ENCODE measurements at regions not wholly inside any gene's neighbourhood (a gene's known extent, or its start where the extent isn't known, plus 50 kb on each side); places are given as distances from the start of the nearest gene placed in this dataset.

- no peak overlapping the region for H3K27ac ChIP-seq
- H3K4me3 ChIP-seq: no peak overlapping the region
- no peak for TF ChIP-seq CTCF (IDR thresholded peaks at IDR 0.05)
- no peak for TF ChIP-seq POLR2A (IDR thresholded peaks at IDR 0.05)
- no peaks in the 10 kb centered on the region for H3K36me3 ChIP-seq
- no peak for DNase-seq
- H3K4me1 ChIP-seq: no peaks in the 10 kb centered on the region
- no peaks in the 10 kb centered on the region for H3K27me3 ChIP-seq
- H3K9me3 ChIP-seq: no peaks in the 10 kb centered on the region
These were observed 835.6 kb downstream of the PCDH17 start for GRCh38 chr13:58467176-58467575.

- Histone ChIP-seq H3K27ac (no peak overlapping the region), H3K36me3 (no peaks in the 10 kb centered on the region), H3K4me1 (no peaks in the 10 kb centered on the region), H3K9me3 (no peaks in the 10 kb centered on the region), H3K4me3 (no peak overlapping the region), H3K27me3 (no peaks in the 10 kb centered on the region)
- no peak for TF ChIP-seq CTCF (IDR thresholded peaks at IDR 0.05)
- TF ChIP-seq POLR2A (IDR thresholded peaks at IDR 0.05): no peak
- no peak for DNase-seq
These were observed 840.9 kb downstream of the PCDH17 start for GRCh38 chr13:58472483-58472882.

- TF ChIP-seq CTCF (IDR thresholded peaks at IDR 0.05) (no peak), POLR2A (IDR thresholded peaks at IDR 0.05) (no peak)
- H3K36me3 ChIP-seq: no peaks in the 10 kb centered on the region
- H3K27ac ChIP-seq: no peak overlapping the region
- no peak overlapping the region for H3K4me3 ChIP-seq
- no peaks in the 10 kb centered on the region for H3K27me3 ChIP-seq
- H3K4me1 ChIP-seq: no peaks in the 10 kb centered on the region
- H3K9me3 ChIP-seq: no peaks in the 10 kb centered on the region
- no peak for DNase-seq
These were observed 843.0 kb downstream of the PCDH17 start for GRCh38 chr13:58474581-58474980.

GRCh38 chr13:58476206-58476918 is 844.8 kb downstream of the PCDH17 start:
- Histone ChIP-seq H3K36me3 (no peaks in the 10 kb centered on the region), H3K27ac (no peak overlapping the region), H3K27me3 (no peaks in the 10 kb centered on the region), H3K4me3 (no peak overlapping the region), H3K9me3 (no peaks in the 10 kb centered on the region), H3K4me1 (no peaks in the 10 kb centered on the region)
- no peak for DNase-seq
- TF ChIP-seq POLR2A (IDR thresholded peaks at IDR 0.05) (no peak), CTCF (IDR thresholded peaks at IDR 0.05) (no peak)

GRCh38 chr13:58478858-58479257 is 847.3 kb downstream of the PCDH17 start:
- Histone ChIP-seq H3K36me3 (no peaks in the 10 kb centered on the region), H3K9me3 (no peaks in the 10 kb centered on the region), H3K4me3 (no peak overlapping the region), H3K4me1 (no peaks in the 10 kb centered on the region), H3K27ac (no peak overlapping the region), H3K27me3 (no peaks in the 10 kb centered on the region)
- no peak for TF ChIP-seq POLR2A (IDR thresholded peaks at IDR 0.05)
- no peak for TF ChIP-seq CTCF (IDR thresholded peaks at IDR 0.05)
- no peak for DNase-seq

GRCh38 chr13:58480061-58480460 is 848.5 kb downstream of the PCDH17 start:
- no peak overlapping the region for H3K27ac ChIP-seq
- TF ChIP-seq CTCF (IDR thresholded peaks at IDR 0.05): no peak
- no peak for TF ChIP-seq POLR2A (IDR thresholded peaks at IDR 0.05)
- DNase-seq: no peak

More at GRCh38 chr13:58480061-58480460, 848.5 kb downstream of the PCDH17 start:
- Histone ChIP-seq H3K4me3 (no peak overlapping the region), H3K4me1 (no peaks in the 10 kb centered on the region), H3K27me3 (no peaks in the 10 kb centered on the region), H3K9me3 (no peaks in the 10 kb centered on the region), H3K36me3 (no peaks in the 10 kb centered on the region)

Measured in Peyer's patch (tissue), 4 donors.